Activated T-cell treated with anti-CD3 and anti-CD28 coated beads, Interleukin-2, amount 50 U/mL, for 4 hours (primary cell): ENCODE measurements at regions not wholly inside any gene's neighbourhood (a gene's known extent, or its start where the extent isn't known, plus 50 kb on each side); places are given as distances from the start of the nearest gene placed in this dataset.

Experiments used
- ATAC-seq, 2 donors: fragments of 200-7000 bp; cut with Tn5 transposase; one replicate each; pipeline ENCODE4 v1.10.0; 2021
- DNase-seq: peaks from one replicate; pipeline ENCODE4 v3.0.0-alpha.2; 2020
- H3K27me3 Mint-ChIP-seq: one replicate; pipeline ENCODE4 v1.8.0; 2021; ENCODE audit warnings: low read depth, mixed read lengths
- H3K36me3 Mint-ChIP-seq: one replicate; pipeline ENCODE4 v1.8.0; 2022; ENCODE audit warnings: mixed read lengths; ENCODE audit not compliant: insufficient read depth
- H3K4me1 Mint-ChIP-seq: one replicate; pipeline ENCODE4 v1.8.0; 2021; ENCODE audit warnings: low read depth, mixed read lengths
- H3K4me3 Mint-ChIP-seq: one replicate; pipeline ENCODE4 v1.8.0; 2021; ENCODE audit warnings: mild to moderate bottlenecking, moderate library complexity, mixed read lengths
- H3K9me3 Mint-ChIP-seq: one replicate; pipeline ENCODE4 v1.8.0; 2021; ENCODE audit warnings: mixed read lengths

DNA sequence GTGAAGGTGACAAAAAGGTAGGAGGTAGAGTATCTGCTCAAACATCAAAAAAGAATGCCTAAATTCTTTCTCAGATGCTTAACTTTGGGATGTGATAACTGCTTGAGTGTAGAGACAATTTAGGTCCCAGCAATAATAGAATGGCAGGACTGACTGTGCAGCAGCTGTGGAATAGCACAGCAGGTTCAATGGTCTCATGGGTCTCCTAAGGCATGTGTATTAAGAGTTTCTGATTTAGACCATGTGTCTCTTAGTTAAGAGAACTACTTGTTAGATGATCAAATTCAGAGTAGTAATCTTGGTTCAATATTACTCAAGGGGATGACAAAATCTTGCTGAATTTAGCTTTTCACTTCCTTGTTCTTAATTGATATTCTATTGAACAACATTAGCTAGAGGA lies 72.0 kb downstream of the ALX1 start:
- ATAC-seq (no peak), DNase-seq (no peak)
- Mint-ChIP-seq H3K9me3 (peaks cover 3% of the 10 kb centered on the region), H3K36me3 (no peaks in the 10 kb centered on the region), H3K4me3 (no peak overlapping the region), H3K4me1 (no peaks in the 10 kb centered on the region), H3K27me3 (no peaks in the 10 kb centered on the region)

- Mint-ChIP-seq H3K4me1 (no peaks in the 10 kb centered on the region), H3K27me3 (no peaks in the 10 kb centered on the region), H3K9me3 (peaks cover 6% of the 10 kb centered on the region), H3K36me3 (no peaks in the 10 kb centered on the region), H3K4me3 (no peak overlapping the region)
- no peak for ATAC-seq
- no peak for DNase-seq
Observed at GRCh38 chr12:85356596-85357385, 76.8 kb downstream of the ALX1 start.

- Mint-ChIP-seq H3K9me3 (peaks cover 7% of the 10 kb centered on the region), H3K27me3 (no peaks in the 10 kb centered on the region), H3K36me3 (no peaks in the 10 kb centered on the region), H3K4me1 (no peaks in the 10 kb centered on the region), H3K4me3 (no peak overlapping the region)
- ATAC-seq = no peak
- DNase-seq = no peak
Observed at GRCh38 chr12:85357609-85358008, 77.6 kb downstream of the ALX1 start.

- H3K9me3 Mint-ChIP-seq = peaks cover 7% of the 10 kb centered on the region
- H3K36me3 Mint-ChIP-seq = no peaks in the 10 kb centered on the region
- H3K4me1 Mint-ChIP-seq = no peaks in the 10 kb centered on the region
- DNase-seq (no peak), ATAC-seq (no peak)
- no peak overlapping the region for H3K4me3 Mint-ChIP-seq
- no peaks in the 10 kb centered on the region for H3K27me3 Mint-ChIP-seq
Observed at GRCh38 chr12:85358715-85359114, 78.7 kb downstream of the ALX1 start.

- ATAC-seq (no peak), DNase-seq (no peak)
- H3K36me3 Mint-ChIP-seq = no peaks in the 10 kb centered on the region
- H3K4me1 Mint-ChIP-seq = no peaks in the 10 kb centered on the region
- H3K27me3 Mint-ChIP-seq = no peaks in the 10 kb centered on the region
- no peak overlapping the region for H3K4me3 Mint-ChIP-seq
- H3K9me3 Mint-ChIP-seq = peaks cover 4% of the 10 kb centered on the region
Observed at GRCh38 chr12:85363382-85364190, 83.6 kb downstream of the ALX1 start.

- no peaks in the 10 kb centered on the region for H3K9me3 Mint-ChIP-seq
- no peak for DNase-seq
- H3K27me3 Mint-ChIP-seq = no peaks in the 10 kb centered on the region
- no peaks in the 10 kb centered on the region for H3K4me1 Mint-ChIP-seq
- ATAC-seq = no peak
- H3K4me3 Mint-ChIP-seq = no peak overlapping the region
- H3K36me3 Mint-ChIP-seq = no peaks in the 10 kb centered on the region
Observed at GRCh38 chr12:85367936-85368335, 87.9 kb downstream of the ALX1 start.

GRCh38 chr12:85369365-85370154 lies 89.5 kb downstream of the ALX1 start:
- Mint-ChIP-seq H3K36me3 (no peaks in the 10 kb centered on the region), H3K9me3 (peaks cover 5% of the 10 kb centered on the region), H3K4me1 (no peaks in the 10 kb centered on the region), H3K27me3 (no peaks in the 10 kb centered on the region), H3K4me3 (no peak overlapping the region)
- ATAC-seq (no peak), DNase-seq (no peak)

DNA sequence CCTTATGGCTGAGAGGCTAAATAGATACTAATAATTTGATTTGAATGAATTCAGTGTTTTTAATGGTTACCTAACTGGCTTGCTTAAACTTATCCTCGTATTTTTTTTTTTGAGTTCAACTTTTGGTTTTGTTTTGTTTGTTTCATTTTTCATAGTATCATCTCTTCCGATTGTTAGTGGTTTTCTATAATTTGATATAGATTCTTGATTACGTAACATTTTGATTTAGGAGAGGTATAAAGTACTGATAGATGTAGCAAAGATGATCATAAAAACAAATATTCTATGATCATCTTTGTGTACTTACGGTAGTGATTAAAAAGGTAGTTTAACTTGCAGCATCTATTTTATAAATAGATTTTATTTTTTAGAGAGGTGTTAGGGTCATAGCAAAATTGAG lies 93.0 kb downstream of the ALX1 start:
- ATAC-seq = no peak
- H3K9me3 Mint-ChIP-seq = peaks cover 9% of the 10 kb centered on the region
- no peak for DNase-seq
- H3K4me1 Mint-ChIP-seq = no peaks in the 10 kb centered on the region
- no peak overlapping the region for H3K4me3 Mint-ChIP-seq
- no peaks in the 10 kb centered on the region for H3K27me3 Mint-ChIP-seq
- H3K36me3 Mint-ChIP-seq = no peaks in the 10 kb centered on the region

- no peaks in the 10 kb centered on the region for H3K4me1 Mint-ChIP-seq
- no peak for DNase-seq
- H3K27me3 Mint-ChIP-seq = no peaks in the 10 kb centered on the region
- no peaks in the 10 kb centered on the region for H3K36me3 Mint-ChIP-seq
- ATAC-seq = no peak
- H3K4me3 Mint-ChIP-seq = no peak overlapping the region
- H3K9me3 Mint-ChIP-seq = peaks cover 10% of the 10 kb centered on the region
Observed at GRCh38 chr12:85374981-85375380, 95.0 kb downstream of the ALX1 start.

- Mint-ChIP-seq H3K36me3 (no peaks in the 10 kb centered on the region), H3K4me1 (no peaks in the 10 kb centered on the region), H3K9me3 (peaks cover 8% of the 10 kb centered on the region), H3K4me3 (no peak overlapping the region), H3K27me3 (no peaks in the 10 kb centered on the region)
- ATAC-seq (no peak), DNase-seq (no peak)
Observed at GRCh38 chr12:85385406-85385805, 105.4 kb downstream of the ALX1 start.

- DNase-seq = no peak
- Mint-ChIP-seq H3K9me3 (peaks cover 11% of the 10 kb centered on the region), H3K4me1 (no peaks in the 10 kb centered on the region), H3K27me3 (no peaks in the 10 kb centered on the region), H3K36me3 (no peaks in the 10 kb centered on the region), H3K4me3 (no peak overlapping the region)
- no peak for ATAC-seq
Observed at GRCh38 chr12:85390266-85390665, 110.2 kb downstream of the ALX1 start.

- DNase-seq = no peak
- Mint-ChIP-seq H3K9me3 (peaks cover 7% of the 10 kb centered on the region), H3K36me3 (no peaks in the 10 kb centered on the region), H3K27me3 (no peaks in the 10 kb centered on the region), H3K4me1 (no peaks in the 10 kb centered on the region), H3K4me3 (no peak overlapping the region)
- no peak for ATAC-seq
Observed at GRCh38 chr12:85392508-85392907, 112.5 kb downstream of the ALX1 start.

GRCh38 chr12:85393606-85394005 lies 113.6 kb downstream of the ALX1 start:
- no peaks in the 10 kb centered on the region for H3K36me3 Mint-ChIP-seq
- no peak overlapping the region for H3K4me3 Mint-ChIP-seq
- no peaks in the 10 kb centered on the region for H3K27me3 Mint-ChIP-seq
- DNase-seq = no peak
- peaks cover 7% of the 10 kb centered on the region for H3K9me3 Mint-ChIP-seq
- ATAC-seq = no peak
- no peaks in the 10 kb centered on the region for H3K4me1 Mint-ChIP-seq

- no peak for ATAC-seq
- DNase-seq = no peak
- no peaks in the 10 kb centered on the region for H3K36me3 Mint-ChIP-seq
- no peak overlapping the region for H3K4me3 Mint-ChIP-seq
- peaks cover 9% of the 10 kb centered on the region for H3K9me3 Mint-ChIP-seq
- no peaks in the 10 kb centered on the region for H3K4me1 Mint-ChIP-seq
- H3K27me3 Mint-ChIP-seq = no peaks in the 10 kb centered on the region
Observed at GRCh38 chr12:85394065-85394464, 114.0 kb downstream of the ALX1 start.
